ENCODE measurements at regions not wholly inside any gene's neighbourhood (a gene's known extent, or its start where the extent isn't known, plus 50 kb on each side); places are given as distances from the start of the nearest gene placed in this dataset.

GRCh38 chr2:122388208-122388607 lies 632.8 kb downstream of the TSN start:
- intact Hi-C loops (cut with micrococcal nuclease; ENCODE audit: unreplicated experiment): no loop called here
- H3K9me2 ChIP-seq (ENCODE audit: insufficient read depth): no peaks in the 10 kb centered on the region
- H3K36me3 ChIP-seq (ENCODE audit: low read depth): no peaks in the 10 kb centered on the region
- no peak overlapping the region for H3K4me2 ChIP-seq
- H4K20me1 ChIP-seq (ENCODE audit: insufficient read depth): peaks cover 3% of the 10 kb centered on the region; the same call in 1 of the 2 replicates
- no peaks in the 10 kb centered on the region for H3K79me2 ChIP-seq (ENCODE audit: low read depth)
- no peaks in the 10 kb centered on the region for H3K4me1 ChIP-seq (replicated peaks; ENCODE audit: insufficient read depth)
- TF ChIP-seq CTCF (conservative IDR thresholded peaks at IDR 0.05) (no peak), EZH2 (IDR thresholded peaks at IDR 0.05; ENCODE audit: low read depth) (no peak)
- no peak overlapping the region for H3K4me3 ChIP-seq
- BruUV-seq (replicated peaks): no TSS peak
- ChIA-PET CTCF (no interaction called here), POLR2A (ENCODE audit: unreplicated experiment) (no interaction called here)
- H2AFZ ChIP-seq: no peak overlapping the region
- DNase-seq: no peak
- 0 out of 2 replicates have a peak, but pooled peaks cover 6% of the 10 kb centered on the region for H3K27me3 ChIP-seq (ENCODE audit: insufficient read depth, low read depth)
- no peaks in the 10 kb centered on the region for H3K9me3 ChIP-seq (ENCODE audit: insufficient read depth, low read depth)
- H3K27ac ChIP-seq: no peak overlapping the region
- no peaks in the 10 kb centered on the region for H3F3A ChIP-seq (ENCODE audit: insufficient read depth, low read depth)

- Histone ChIP-seq H3F3A (ENCODE audit: insufficient read depth, low read depth) (no peaks in the 10 kb centered on the region), H3K36me3 (ENCODE audit: low read depth) (no peaks in the 10 kb centered on the region), H3K4me2 (no peak overlapping the region), H3K79me2 (ENCODE audit: low read depth) (no peaks in the 10 kb centered on the region), H3K9me2 (ENCODE audit: insufficient read depth) (no peaks in the 10 kb centered on the region; the same call in 1 of the 2 replicates), H3K9me3 (ENCODE audit: insufficient read depth, low read depth) (no peaks in the 10 kb centered on the region), H3K27ac (no peak overlapping the region), H3K27me3 (ENCODE audit: insufficient read depth, low read depth) (0 out of 2 replicates have a peak, but pooled peaks cover 6% of the 10 kb centered on the region), H3K4me3 (no peak overlapping the region), H2AFZ (no peak overlapping the region), H3K4me1 (replicated peaks; ENCODE audit: insufficient read depth) (no peaks in the 10 kb centered on the region), H4K20me1 (ENCODE audit: insufficient read depth) (peaks cover 3% of the 10 kb centered on the region; the same call in 1 of the 2 replicates)
- CTCF ChIA-PET: no interaction called here
- intact Hi-C loops (cut with micrococcal nuclease; ENCODE audit: unreplicated experiment): no loop called here
- POLR2A ChIA-PET (ENCODE audit: unreplicated experiment): no interaction called here
- DNase-seq: no peak
- BruUV-seq (replicated peaks): no TSS peak
- TF ChIP-seq EZH2 (IDR thresholded peaks at IDR 0.05; ENCODE audit: low read depth): no peak
Observed at GRCh38 chr2:122389694-122390093, 634.2 kb downstream of the TSN start.

GRCh38 chr2:122390406-122390805 lies 635.0 kb downstream of the TSN start:
- H4K20me1 ChIP-seq (ENCODE audit: insufficient read depth): peaks cover 3% of the 10 kb centered on the region; the same call in 1 of the 2 replicates
- intact Hi-C loops (cut with micrococcal nuclease; ENCODE audit: unreplicated experiment): no loop called here
- H3K4me1 ChIP-seq (replicated peaks; ENCODE audit: insufficient read depth): no peaks in the 10 kb centered on the region
- H3K9me3 ChIP-seq (ENCODE audit: insufficient read depth, low read depth): no peaks in the 10 kb centered on the region
- H2AFZ ChIP-seq: no peak overlapping the region
- no peak overlapping the region for H3K4me3 ChIP-seq
- CTCF ChIA-PET: no interaction called here
- H3K79me2 ChIP-seq (ENCODE audit: low read depth): no peaks in the 10 kb centered on the region
- DNase-seq: no peak
- BruUV-seq (replicated peaks): no TSS peak
- 0 out of 2 replicates have a peak, but pooled peaks cover 6% of the 10 kb centered on the region for H3K27me3 ChIP-seq (ENCODE audit: insufficient read depth, low read depth)
- H3F3A ChIP-seq (ENCODE audit: insufficient read depth, low read depth): no peaks in the 10 kb centered on the region
- POLR2A ChIA-PET (ENCODE audit: unreplicated experiment): no interaction called here
- H3K9me2 ChIP-seq (ENCODE audit: insufficient read depth): no peaks in the 10 kb centered on the region; the same call in 1 of the 2 replicates
- no peaks in the 10 kb centered on the region for H3K36me3 ChIP-seq (ENCODE audit: low read depth)
- TF ChIP-seq CTCF (conservative IDR thresholded peaks at IDR 0.05) (no peak), EZH2 (IDR thresholded peaks at IDR 0.05; ENCODE audit: low read depth) (no peak)
- H3K27ac ChIP-seq: no peak overlapping the region
- H3K4me2 ChIP-seq: no peak overlapping the region

- no peaks in the 10 kb centered on the region for H3K79me2 ChIP-seq (ENCODE audit: low read depth)
Observed at GRCh38 chr2:122391726-122392125, 636.3 kb downstream of the TSN start.

More at GRCh38 chr2:122391726-122392125, 636.3 kb downstream of the TSN start:
- Histone ChIP-seq H3K4me3 (no peak overlapping the region), H3K4me2 (no peak overlapping the region), H3K27ac (no peak overlapping the region), H3K4me1 (replicated peaks; ENCODE audit: insufficient read depth) (no peaks in the 10 kb centered on the region), H3F3A (ENCODE audit: insufficient read depth, low read depth) (no peaks in the 10 kb centered on the region), H3K36me3 (ENCODE audit: low read depth) (no peaks in the 10 kb centered on the region), H2AFZ (no peak overlapping the region), H4K20me1 (ENCODE audit: insufficient read depth) (peaks cover 3% of the 10 kb centered on the region; the same call in 1 of the 2 replicates), H3K27me3 (ENCODE audit: insufficient read depth, low read depth) (0 out of 2 replicates have a peak, but pooled peaks cover 6% of the 10 kb centered on the region), H3K9me2 (ENCODE audit: insufficient read depth) (no peaks in the 10 kb centered on the region; the same call in 1 of the 2 replicates), H3K9me3 (ENCODE audit: insufficient read depth, low read depth) (no peaks in the 10 kb centered on the region)
- ChIA-PET CTCF (no interaction called here), POLR2A (ENCODE audit: unreplicated experiment) (no interaction called here)
- DNase-seq: no peak
- intact Hi-C loops (cut with micrococcal nuclease; ENCODE audit: unreplicated experiment): no loop called here
- BruUV-seq (replicated peaks): no TSS peak
- no peak for TF ChIP-seq CTCF (conservative IDR thresholded peaks at IDR 0.05)
- TF ChIP-seq EZH2 (IDR thresholded peaks at IDR 0.05; ENCODE audit: low read depth): no peak

Measured in PC-9 (cell line).